Hepatocyte (in vitro differentiated cells): ENCODE measurements at regions not wholly inside any gene's neighbourhood (a gene's known extent, or its start where the extent isn't known, plus 50 kb on each side); places are given as distances from the start of the nearest gene placed in this dataset.

Experiments
- EZH2 ChIP-seq: fragments of 200-600 bp; sonication (generic); IDR thresholded peaks from 2 replicates; pipeline ENCODE4 v1.6.1; 2016; ENCODE audit warnings: antibody characterized with exemption, mild to moderate bottlenecking, borderline replicate concordance
- EZH2phosphoT487 ChIP-seq: fragments of 200-600 bp; sonication (generic); IDR thresholded peaks from one replicate; pipeline ENCODE4 v1.6.1; 2018; ENCODE audit warnings: antibody characterized with exemption, mild to moderate bottlenecking, low read depth, moderate library complexity; ENCODE audit not compliant: unreplicated experiment, severe bottlenecking
- TF ChIP-seq, protein P1 (sequence below): fragments of 200-600 bp; sonication (generic); IDR thresholded peaks from 2 replicates; pipeline ENCODE4 v1.5.1; 2016; ENCODE audit warnings: antibody characterized with exemption, mild to moderate bottlenecking; ENCODE audit not compliant: poor library complexity

DNA sequence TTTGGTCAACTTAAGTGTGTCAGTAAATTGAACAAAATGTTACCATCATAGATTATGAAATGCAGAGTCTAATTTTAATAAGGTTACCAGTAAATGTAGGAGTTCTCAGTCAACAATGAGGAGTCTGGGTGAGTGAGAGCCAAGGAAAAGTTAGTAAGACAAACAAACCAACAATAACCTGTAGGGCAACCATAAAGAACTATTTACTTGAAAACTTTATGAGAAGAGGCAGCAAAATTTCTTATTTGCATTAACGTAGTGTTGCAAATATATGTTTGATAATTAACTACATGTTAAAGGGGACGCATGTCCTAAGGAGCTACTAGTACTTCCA lies 131.1 kb upstream of the SOX4 start:
- TF ChIP-seq, protein P1, sequence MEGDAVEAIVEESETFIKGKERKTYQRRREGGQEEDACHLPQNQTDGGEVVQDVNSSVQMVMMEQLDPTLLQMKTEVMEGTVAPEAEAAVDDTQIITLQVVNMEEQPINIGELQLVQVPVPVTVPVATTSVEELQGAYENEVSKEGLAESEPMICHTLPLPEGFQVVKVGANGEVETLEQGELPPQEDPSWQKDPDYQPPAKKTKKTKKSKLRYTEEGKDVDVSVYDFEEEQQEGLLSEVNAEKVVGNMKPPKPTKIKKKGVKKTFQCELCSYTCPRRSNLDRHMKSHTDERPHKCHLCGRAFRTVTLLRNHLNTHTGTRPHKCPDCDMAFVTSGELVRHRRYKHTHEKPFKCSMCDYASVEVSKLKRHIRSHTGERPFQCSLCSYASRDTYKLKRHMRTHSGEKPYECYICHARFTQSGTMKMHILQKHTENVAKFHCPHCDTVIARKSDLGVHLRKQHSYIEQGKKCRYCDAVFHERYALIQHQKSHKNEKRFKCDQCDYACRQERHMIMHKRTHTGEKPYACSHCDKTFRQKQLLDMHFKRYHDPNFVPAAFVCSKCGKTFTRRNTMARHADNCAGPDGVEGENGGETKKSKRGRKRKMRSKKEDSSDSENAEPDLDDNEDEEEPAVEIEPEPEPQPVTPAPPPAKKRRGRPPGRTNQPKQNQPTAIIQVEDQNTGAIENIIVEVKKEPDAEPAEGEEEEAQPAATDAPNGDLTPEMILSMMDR = no peak
- TF ChIP-seq EZH2 (no peak), EZH2phosphoT487 (no peak)
